Smooth muscle cell of the brain vasculature (primary cell): ENCODE measurements at regions not wholly inside any gene's neighbourhood (a gene's known extent, or its start where the extent isn't known, plus 50 kb on each side); places are given as distances from the start of the nearest gene placed in this dataset.

Source experiments
- DNase-seq: peaks from one replicate; pipeline ENCODE4 v3.0.0-alpha.2; 2012; ENCODE audit warnings: low read depth, low spot score

DNA sequence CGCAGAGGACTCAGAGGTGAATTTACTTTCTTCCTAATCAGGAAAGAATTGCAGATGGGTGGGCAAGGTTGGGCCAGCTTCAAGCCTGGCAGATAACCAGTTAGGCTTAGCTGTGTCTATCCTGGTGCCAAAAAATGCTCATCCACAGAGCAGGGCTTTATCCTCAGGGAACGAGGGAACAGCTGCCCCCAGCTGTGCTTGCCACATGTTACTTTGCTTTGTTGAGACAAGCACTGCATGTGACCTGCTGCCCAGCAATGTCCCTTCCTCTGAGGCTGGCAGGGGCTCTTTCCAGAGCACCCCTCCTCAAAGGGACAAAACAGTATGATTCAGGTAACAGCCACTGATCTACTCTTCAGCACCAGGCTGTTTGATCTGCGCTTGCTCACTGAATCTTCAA lies 505.1 kb upstream of the USP24 start:
- no peak for DNase-seq

DNA sequence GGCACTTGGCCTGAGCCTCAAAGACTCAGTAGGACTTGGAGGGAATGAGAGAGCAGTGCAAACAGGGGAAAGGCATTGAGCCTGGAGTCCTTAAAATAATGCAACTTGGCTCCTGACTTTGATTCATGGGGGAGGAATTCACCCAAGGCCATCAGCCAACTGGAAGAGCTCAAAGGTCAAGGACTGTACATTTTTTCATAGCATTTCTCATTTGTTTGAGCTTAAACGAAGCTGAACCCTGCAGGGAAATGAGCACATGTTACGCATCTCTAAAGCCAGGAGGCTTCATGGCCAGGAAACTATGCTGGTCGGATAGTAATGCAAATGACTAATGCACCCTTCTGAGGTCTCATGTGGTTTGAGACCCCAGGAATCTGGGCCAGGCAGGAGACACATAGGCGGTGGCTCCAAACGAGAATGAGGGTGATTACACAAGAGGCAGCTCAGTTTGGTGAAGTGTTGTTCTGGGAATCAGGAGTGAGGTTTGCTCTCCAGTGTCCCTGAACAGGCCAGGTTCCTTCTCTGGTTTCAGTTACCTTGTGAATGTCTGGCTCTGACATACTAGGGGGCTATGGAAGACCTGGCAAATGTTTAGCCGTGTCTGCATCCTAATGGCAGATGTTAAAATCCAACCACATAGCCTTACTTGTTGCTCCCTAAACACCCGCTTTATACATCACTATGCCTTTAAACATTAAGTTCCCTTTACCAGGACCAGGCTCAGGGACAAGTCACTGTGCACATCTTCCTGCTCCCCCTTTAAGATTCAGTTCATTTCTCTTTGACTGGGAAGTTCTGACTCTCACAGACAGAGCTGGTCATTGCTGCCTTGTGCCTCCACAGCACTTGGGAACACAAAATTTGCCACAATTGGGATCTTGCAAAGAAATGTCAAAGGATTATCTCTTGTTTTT lies 503.9 kb upstream of the USP24 start:
- DNase-seq: peak; percentile 95

DNA sequence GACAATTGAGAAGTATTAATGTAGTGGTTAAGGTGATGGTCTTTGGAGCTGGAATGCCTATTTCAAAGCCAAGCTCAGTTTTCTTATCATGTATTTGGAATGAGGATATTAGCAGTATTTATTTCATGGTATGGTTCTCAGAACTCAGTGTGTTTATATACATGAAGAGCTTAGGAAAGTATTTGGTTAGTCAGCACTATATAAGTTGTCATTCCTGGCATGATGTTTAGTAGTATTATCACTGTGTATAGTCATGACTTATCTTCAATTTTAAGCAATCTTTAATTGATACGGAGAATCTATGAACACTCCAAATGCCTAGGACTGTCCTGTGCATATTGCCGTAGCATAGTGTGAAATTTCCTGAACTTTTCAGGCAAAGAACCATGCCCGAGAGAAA lies 501.9 kb upstream of the USP24 start:
- DNase-seq: no peak

DNA sequence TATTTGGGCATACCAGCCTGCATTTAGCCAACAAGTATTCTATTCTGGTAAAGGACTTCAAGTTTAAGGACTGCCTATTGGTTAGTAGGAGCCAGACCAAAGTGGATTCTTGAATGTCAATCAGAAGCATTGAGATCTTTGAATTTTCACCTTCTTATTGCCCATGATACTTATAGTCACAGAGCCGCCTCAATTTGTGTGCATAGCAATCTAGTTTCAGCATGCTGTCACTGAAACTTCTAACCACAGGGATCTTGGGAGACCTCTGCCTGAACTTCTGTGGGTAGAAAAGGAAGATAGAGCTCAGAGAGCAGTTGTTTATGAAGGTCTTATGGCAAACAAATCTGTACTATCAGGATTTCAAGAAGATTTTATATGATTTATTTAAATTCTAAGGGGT lies 501.4 kb upstream of the USP24 start:
- no peak for DNase-seq

DNA sequence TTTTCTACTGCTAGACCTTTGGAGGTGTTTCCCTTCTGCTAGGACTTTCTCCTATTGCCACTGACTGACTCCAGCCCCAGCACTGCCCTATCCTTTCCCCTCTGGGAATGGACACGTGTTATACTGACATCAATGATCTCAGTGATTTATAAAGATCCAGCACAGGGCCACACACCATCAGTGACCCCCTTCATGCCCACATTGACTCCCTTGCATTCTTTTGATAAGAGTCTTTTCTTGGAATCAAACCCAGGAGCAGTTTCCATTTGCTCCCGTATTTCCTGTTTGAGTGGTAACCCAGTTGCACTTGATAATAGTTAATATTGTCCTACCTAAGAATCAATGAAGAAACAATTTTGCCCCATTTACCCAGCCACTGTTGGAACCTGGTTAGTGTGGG lies 501.0 kb upstream of the USP24 start:
- DNase-seq: no peak

DNA sequence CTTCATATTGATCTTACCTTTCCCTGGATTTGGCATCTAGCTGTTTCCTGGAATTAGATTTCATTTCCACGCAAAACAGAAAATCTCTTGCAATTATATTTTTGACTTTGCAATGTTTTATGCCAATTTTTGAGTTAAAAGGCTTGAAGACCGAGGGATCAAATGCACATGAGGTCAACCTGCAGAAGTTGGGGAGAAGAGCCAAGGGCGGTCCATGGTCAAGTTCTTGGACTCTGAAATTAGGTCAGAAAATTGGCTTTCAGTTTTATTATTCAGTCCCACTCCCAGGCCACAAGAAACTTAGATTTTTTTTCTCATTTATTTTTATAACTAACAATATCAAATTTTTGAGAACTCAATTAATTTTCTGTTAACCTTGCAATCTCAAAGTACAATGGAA lies 499.1 kb upstream of the USP24 start:
- DNase-seq: no peak

DNA sequence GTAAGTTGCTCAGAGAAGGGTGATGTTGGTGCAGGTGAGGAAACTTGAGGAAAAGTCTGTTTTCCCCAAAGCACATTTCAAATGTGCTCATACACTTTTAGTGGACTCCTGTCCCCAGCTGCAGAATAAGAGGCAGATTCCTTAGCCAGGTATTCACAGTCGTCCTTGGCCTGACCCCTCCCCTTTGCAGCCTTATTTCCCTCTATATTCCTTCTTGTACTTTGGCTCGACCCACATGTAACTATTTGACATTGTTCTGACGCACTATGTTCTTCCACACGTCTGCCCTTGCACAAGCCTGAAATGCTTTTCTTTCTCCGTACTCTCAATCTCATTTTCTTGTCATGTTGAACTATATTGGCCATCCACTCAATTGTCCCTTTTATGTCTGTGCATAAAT lies 498.4 kb upstream of the USP24 start:
- DNase-seq: no peak

DNA sequence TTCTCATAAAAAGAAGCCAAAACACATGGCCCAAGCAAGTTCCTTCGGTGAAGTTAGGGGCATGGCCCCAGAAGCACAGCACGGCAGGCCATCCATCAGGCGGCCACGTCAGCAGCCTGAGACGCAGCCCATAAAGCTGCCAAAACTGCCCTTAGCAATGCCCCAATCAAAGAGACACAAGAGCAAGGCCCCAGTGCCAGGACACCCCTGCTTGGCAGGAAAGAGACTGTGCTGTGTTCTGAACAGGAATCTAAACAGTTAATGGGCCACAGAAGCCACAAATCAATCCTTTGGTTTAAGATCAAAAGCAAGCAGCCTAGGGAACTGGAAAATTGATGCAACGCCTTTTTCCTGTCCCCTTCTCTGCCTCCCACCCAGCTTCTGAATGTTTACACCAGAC lies 497.0 kb upstream of the USP24 start:
- DNase-seq: no peak

DNA sequence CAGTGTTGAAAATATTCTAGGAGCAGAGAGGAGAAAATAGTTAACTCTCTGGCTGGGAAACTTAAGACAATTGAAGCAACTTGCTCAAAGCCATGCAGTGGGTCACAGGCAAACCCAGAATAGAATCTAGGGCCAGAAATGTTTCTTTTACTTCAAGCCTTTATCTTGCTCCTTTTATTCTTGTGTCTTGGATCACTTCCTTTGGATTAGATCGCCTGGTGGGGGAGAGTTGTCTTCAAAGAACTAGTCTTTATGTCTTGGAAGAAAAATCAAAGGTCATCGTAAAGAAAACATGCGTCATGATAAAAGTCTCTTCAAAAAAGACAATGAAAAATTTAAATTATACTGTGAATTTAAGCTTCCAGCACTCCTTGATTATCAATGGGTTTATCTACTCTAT lies 493.6 kb upstream of the USP24 start:
- no peak for DNase-seq

DNA sequence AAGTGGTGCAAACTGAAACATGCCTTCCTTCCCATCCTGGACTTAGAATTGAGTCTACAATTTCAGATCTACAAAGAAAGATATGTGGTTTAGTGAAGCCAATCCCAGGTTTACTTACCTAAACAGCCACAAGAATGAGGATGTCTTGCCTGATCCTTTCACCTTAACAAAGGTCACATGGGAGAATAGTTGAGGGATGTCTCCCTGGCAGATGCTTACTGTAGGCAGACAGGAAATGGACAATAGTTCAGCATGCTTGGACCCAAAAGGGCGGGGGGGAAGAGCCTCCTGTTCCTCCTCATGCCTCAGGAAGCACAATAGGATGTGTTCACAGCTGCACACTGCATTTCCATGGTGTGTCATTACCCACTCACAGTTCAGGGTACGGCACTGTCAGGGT lies 492.7 kb upstream of the USP24 start:
- DNase-seq: no peak

DNA sequence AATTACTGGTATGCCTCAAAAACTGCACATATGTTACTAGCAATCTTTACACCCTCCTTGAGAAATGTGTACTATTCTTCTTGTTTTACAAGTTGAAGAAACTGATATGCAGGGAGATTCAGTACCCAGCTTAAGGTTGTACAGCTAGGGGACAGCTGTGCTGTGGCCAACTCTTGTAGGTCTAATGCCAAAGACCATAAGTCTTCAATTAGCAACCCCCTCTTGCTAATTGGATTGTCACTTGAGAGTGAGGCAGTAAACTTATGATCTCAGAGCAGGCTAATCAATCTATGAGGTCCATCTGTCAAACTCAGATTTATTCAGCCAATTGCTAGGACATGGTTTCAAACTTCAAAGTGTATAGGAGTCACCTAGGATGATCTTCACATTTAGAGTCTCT lies 492.0 kb upstream of the USP24 start:
- DNase-seq: no peak

DNA sequence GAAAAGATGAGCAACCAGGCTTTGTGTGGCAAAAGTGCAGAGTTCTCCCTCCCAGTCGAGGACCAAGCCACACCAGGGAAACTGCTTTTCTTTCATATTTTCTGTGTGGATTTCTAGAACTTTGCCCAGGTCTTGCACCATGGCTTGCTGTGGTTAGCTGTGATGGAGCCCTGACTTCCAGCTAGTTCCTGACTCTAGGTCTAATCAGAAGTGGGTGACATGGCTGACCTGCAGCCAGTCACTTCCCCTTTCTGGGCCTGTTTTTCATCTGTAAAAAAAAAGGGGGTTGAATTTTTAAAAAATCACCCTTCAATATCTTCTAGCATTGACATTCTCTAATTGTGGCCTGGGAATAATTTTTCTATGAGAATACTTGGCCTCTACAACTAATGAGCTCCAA lies 491.2 kb upstream of the USP24 start:
- no peak for DNase-seq

DNA sequence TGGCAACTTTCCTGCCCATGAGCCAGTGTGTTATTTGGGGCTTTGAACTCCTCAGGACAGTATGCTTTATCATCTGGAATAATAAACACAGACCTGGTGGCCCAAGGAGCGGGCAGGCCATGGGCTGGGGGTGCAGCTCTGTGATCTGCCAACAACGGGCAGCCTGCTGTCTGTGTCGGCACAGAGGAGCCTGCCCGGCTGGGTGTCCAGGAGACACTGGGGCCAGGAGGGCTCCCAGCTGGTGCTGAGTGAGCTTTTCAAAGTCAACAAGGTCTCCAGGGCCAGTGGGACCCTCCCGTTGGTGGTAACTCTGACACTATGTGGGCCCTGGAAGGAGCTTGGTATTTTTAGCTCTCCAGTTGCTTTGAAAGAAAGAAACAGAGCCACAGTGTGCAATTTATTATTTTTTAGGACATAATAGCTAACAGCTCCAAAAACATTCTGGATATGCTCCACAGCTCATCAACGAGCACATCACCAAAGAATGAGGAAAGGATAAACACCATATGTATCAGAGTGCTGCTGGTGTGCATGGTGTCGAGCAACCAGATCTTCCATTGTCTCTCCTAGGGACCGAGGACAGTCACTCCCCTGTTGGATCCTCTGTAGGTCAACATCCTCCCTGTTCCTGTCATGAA lies 488.7 kb upstream of the USP24 start:
- peak; percentile 72 for DNase-seq

DNA sequence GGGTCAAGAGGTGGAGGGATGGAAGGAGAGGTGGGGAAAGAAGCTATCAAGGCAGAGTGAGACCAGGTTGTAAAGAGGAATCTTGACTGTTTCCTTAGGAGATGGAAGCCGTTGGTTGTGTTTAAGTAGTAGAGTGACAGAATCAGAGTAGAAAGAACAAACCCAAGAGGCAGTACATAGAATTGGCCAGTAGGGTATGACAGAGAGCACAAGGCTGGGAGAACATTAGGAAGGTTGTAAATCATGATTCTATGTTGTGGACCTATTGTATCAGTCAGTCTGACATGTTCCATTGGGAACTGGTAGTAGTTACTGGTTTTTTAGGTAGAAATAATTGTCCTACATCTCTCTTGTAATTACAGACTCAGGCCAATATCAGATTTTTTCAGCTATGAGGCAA lies 486.9 kb upstream of the USP24 start:
- DNase-seq: no peak

DNA sequence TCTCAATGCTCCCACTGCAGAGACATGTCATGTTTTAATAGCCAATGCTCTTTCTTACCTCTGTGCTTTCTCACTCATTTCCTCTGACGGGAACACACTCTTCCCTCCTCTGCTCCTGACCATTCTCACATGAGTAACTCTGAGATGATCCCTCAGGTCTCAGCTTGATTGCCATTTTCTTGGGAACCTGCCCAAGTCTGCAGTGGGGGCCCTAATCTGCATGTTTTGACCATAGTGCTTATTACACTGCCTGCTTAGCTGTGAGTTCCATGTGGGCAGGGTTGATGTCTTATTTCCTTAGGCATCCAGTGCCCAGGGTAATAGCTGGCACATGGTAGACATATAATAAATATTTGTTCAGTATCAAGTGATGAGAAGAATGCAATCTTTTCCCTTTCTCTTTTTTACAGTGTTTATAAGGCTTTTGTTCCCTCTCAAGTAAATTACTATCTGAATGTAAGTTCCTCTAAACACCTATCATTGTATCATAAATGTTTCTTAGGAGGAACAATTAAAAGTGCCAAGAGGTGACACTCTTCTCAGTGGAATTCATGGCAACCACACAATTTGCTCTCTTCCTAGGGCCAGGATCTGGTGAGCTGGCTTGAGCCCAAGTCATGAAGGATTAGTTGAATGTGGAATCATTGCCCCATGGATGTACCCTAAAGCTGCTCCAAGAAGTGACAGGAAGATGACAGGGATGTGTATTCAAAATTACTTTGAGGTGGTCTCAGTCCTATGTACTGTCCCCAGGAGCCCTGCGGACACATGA lies 485.4 kb upstream of the USP24 start:
- no peak for DNase-seq

DNA sequence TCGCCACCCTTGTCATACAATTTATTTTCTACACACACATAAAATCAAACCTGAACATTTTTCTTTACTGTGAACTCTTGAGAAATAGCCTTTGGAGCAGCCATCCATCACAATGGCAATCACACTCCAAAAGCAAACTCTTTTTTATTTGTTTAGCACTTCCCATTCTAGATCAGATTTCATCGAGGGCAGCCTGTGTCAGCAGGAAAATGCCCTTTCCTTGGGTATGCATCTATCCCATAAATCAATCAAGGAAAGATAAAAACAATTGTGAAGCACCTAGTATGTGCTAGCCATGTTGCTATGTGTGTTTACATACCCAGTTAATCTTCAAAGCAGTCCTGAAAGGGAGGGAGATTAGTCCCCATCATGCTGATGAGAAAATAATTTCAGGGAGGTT lies 484.1 kb upstream of the USP24 start:
- no peak for DNase-seq

DNA sequence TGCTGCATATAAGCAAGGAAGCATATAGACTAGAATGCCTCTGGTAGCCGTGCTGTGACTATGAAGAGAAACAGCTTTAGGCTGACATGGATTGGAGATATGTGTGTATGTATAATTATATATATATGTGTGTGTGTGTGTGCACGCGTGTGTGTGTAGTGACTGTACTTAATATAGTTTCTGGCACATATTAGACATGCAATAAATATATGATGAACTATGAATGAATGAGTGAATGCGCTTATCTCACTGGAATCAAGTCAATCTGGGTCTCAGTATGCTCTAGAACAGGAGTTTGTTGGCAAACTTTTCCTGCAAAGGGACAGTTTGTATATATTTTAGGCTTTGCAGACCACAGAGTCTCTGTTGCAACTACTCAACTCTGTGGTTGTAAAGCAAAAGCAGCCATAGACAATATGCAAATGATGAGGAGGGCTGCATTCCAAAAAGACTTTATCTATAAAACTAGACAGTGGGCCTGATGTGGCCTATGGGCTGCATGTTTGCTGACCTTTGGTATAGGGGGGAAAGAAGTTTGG lies 482.9 kb upstream of the USP24 start:
- no peak for DNase-seq

DNA sequence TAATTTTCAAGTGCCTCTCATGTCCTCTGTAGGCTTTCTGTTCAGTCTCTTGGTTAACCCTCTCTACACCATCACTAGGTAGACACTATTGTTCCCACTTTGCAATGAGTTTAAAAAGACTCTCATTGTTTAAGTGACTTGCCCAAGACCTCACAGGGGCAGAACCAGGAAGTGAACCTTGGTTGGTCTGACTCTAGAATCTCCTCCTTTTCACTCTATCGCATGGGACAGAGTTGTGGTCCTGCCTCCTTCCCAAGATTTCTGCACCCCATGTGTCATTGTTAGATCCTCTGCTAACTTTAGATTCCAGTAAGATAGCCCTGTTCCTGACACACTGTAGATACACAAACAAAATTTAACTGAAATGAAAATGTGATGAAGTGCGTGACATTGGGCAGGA lies 481.7 kb upstream of the USP24 start:
- DNase-seq: no peak

DNA sequence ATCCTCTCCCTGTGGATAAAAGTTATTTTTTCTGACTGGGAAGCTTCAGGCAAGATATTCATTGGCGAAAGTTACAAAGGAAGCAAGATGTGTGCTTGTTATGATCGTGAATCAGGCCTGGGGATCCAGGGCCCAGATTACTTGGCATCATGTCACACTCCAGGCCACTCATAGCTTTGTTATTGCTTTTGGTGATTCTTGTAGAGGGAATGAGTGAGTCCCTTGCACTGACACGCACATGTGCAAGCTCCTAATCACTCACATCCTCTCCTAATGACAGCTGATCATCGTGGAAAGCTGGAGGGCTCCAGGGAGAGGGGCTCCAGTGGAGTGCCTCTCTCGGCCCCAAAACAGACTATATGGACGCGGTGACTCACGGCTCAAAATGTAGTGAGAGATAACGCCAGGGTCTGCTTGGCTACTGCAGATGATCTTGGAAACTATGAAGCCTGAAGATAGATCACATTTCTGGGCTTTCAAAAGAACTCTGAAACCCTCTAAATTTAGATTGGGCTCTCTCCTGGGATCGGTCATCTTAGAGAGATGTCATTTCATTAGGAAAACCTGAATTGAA lies 481.1 kb upstream of the USP24 start:
- DNase-seq: no peak

DNA sequence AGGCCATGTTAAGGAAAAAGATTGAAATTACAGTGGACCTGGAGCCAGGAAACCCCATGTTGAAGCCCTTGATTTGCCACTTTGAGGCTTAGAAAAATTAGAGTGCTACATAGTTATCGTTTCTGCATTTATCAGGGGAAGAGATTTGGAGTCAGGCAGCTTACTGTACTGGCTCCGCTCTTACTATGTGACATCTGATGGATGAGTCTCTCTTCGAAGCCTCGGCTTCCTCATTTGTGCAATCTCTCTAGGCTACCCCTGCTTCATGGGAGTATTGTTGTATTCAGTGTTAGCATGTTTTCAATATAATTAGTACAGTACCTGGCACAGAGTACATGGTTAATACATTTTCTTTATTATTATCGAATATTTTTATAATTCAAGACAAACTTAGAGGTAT lies 480.4 kb upstream of the USP24 start:
- DNase-seq: no peak

DNA sequence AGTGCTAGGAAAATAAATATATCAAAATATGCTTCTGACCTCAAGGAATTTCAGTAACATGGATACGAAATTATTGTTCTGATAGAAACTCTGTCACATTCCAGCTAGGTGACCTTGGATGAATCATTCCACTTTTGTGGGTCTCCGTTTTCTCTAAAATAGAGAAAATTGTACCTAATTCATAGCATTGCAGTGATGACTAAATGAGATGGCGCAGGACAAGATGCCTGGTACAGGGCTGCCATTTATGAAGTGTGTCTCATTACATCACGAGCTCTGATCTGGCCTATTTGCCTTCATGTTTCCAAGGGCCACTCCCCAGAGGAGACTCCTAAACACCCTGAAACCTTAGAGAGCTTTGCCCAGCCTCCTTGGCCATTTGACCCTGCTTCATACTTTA lies 480.0 kb upstream of the USP24 start:
- no peak for DNase-seq

DNA sequence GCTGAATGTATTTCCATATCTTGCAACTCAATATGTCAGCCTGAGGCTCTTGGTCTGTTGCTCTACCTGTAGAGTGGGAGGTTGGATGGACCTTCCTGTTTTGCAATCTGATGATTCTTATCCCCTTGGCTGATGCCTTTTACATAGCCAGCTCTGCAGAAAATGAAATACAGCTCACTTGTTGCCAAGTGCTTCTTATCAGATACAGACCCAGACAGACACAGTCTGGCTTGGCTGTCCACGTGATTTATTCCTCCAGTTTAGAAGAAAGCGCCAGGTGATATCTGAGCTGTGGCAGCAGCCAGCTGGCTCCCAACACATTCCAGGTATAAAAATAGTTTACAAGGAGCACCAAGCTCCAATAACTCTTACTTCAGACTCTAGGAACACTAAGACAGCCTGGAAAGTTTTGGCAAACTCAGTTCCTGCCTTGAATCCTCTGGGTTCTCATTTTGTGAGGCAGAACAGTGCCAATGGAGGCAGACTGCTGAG lies 479.2 kb upstream of the USP24 start:
- no peak for DNase-seq
